ENCODE measurements at regions not wholly inside any gene's neighbourhood (a gene's known extent, or its start where the extent isn't known, plus 50 kb on each side); places are given as distances from the start of the nearest gene placed in this dataset.

DNA sequence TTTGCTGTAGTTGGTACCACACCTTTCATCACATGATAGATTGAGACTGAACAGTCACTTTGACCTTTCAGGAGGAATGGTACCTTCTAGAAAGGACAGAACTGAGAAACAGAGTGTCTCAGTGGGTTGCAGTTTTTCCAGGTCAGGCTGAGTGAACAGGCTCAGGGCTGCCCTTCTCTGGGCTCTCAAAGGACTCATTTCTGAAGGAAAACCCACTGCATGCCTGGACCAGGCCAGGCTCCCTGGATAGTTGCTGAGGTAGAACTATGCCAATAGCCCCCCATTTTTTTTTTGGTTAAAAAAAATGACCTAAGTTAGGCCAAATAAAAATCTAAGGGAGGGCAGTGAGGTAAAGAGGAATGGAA lies 148.1 kb upstream of the EGLN3 start:
- no peak for TF ChIP-seq CTCF (IDR thresholded peaks at IDR 0.05; ENCODE audit: poor library complexity, severe bottlenecking)
- no peak for TF ChIP-seq EP300 (conservative IDR thresholded peaks at IDR 0.05; ENCODE audit: poor library complexity, severe bottlenecking)
- TF ChIP-seq POLR2AphosphoS5 (IDR thresholded peaks at IDR 0.05), result no peak
- TF ChIP-seq TAF1 (IDR thresholded peaks at IDR 0.05; ENCODE audit: low read depth), result no peak
- TF ChIP-seq SMC3 (conservative IDR thresholded peaks at IDR 0.05; ENCODE audit: poor library complexity), result no peak
- TF ChIP-seq EZH2 (IDR thresholded peaks at IDR 0.05; ENCODE audit: borderline replicate concordance, insufficient read depth, low read length, poor library complexity, severe bottlenecking), result no peak
